CD4-positive, alpha-beta T cell treated with Interleukin-4 for 1 hour (primary cell): ENCODE measurements at regions not wholly inside any gene's neighbourhood (a gene's known extent, or its start where the extent isn't known, plus 50 kb on each side); places are given as distances from the start of the nearest gene placed in this dataset.

Experiments
- DNase-seq, 2 donors: peaks; one replicate each; pipeline ENCODE4 v3.0.0-alpha.2; 2020 to 2022

DNA sequence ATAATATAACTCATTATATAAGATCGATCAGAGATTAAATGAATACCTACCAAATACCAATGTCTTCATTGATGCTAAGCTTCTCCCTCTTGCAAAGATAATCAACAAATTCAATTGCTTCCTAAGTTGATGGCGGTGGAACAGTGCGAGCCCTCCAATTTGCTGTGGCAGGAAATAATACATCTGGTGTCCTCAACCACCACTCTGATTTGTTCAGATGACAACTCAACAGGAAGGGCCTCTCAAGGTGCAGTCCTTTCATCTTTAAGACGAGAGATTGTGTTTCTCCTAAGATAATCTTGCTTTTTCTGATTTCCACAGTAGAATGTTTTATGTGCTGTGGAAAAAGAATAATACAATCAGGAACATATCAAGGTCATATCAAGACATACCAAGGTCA lies 56.6 kb upstream of the IGFBP2 start:
- no peak for DNase-seq

DNA sequence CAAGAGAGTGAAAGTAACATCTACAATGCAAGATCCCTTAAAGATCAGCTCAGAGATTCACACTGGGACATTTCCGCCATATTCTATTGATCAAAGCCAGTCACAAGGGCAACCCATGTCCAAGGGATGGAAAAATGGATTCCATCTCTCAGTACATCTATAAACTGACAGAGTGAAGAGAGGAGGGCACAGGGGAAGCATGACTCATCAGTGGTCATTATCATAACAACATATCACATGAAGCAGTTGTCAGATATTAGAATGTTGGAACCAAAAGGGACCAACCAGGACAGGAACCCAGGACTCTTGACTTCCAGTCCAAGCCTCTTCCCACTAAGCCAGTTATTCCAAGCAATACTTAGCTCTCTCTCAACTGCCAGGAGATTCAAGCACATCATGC lies 54.9 kb upstream of the IGFBP2 start:
- no peak for DNase-seq

DNA sequence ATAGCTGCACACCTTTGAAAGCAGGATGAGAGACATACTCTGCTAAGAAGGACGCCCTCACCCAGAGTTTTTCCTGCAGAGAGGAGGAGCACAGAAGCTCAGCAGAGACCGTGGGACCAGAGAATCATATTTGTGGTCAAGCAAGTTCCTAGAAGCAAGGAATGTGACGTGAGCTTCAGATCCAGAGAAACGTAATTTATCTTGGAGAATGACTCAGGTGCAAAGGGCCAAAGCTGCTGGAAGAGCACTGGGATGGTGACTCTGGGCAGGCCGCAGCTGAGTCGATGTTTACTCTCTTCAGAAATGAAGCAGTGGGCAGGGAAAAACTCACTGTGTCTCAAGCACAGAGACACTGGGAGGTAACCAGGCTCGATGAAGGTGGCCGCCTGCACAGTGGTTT lies 50.1 kb upstream of the IGFBP2 start:
- no peak for DNase-seq
